ENCODE measurements at regions not wholly inside any gene's neighbourhood (a gene's known extent, or its start where the extent isn't known, plus 50 kb on each side); places are given as distances from the start of the nearest gene placed in this dataset.

DNA sequence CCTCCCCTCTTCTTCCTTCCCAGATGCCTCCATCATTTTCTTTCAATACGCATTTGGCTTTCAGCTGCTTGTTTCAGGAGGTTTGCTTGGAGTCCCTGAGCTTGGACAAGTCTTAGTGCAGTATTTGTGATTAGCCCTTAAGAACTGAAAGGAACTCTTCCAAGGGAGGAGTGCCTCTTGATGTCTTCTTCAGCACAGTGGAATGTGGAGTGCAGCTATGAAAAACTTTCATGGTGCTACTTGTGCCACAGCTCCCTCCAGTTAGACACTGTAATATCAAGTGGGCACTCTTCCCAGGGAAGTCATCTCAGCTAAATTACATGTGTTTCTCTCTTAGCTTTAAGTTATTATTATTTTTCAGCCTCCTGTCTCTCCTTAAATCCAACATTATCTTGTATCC, 173.1 kb downstream of the NECTIN3 start:
- H3K4me3 ChIP-seq (ENCODE audit: low read depth, low read length) = no peak overlapping the region
- no peak for DNase-seq (ENCODE audit: low read depth)
- TF ChIP-seq, protein P1, sequence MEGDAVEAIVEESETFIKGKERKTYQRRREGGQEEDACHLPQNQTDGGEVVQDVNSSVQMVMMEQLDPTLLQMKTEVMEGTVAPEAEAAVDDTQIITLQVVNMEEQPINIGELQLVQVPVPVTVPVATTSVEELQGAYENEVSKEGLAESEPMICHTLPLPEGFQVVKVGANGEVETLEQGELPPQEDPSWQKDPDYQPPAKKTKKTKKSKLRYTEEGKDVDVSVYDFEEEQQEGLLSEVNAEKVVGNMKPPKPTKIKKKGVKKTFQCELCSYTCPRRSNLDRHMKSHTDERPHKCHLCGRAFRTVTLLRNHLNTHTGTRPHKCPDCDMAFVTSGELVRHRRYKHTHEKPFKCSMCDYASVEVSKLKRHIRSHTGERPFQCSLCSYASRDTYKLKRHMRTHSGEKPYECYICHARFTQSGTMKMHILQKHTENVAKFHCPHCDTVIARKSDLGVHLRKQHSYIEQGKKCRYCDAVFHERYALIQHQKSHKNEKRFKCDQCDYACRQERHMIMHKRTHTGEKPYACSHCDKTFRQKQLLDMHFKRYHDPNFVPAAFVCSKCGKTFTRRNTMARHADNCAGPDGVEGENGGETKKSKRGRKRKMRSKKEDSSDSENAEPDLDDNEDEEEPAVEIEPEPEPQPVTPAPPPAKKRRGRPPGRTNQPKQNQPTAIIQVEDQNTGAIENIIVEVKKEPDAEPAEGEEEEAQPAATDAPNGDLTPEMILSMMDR (IDR thresholded peaks at IDR 0.05; ENCODE audit: insufficient read depth, low read depth, low read length, missing control alignments) = no peak

- no peak overlapping the region for H3K4me3 ChIP-seq (ENCODE audit: low read depth, low read length)
- no peak for DNase-seq (ENCODE audit: low read depth)
- TF ChIP-seq, protein P1 (IDR thresholded peaks at IDR 0.05; ENCODE audit: insufficient read depth, low read depth, low read length, missing control alignments) = no peak
Observed at GRCh38 chr3:111246967-111247760, 175.5 kb downstream of the NECTIN3 start.

DNA sequence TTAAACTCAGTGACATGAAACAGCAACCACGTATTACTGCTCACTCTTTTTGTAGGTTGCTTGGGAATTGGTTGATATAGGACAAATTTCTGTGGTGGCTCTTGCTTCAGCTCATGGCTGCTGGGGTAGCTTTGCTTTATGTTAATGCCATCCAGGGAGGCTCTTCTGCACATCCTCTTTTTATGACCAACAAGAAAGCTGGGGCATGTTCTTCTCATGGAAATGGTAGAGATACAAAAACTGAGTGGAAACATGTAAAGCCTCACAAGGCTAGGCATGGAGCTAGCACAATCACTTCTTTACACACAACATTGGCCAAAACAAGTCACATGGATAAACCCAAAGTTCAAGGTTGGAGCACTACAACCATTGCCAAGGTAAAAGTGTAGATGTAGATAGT, 176.8 kb downstream of the NECTIN3 start:
- H3K4me3 ChIP-seq (ENCODE audit: low read depth, low read length) = no peak overlapping the region
- TF ChIP-seq, protein P1 (IDR thresholded peaks at IDR 0.05; ENCODE audit: insufficient read depth, low read depth, low read length, missing control alignments) = no peak

GRCh38 chr3:111249421-111249820, 177.8 kb downstream of the NECTIN3 start:
- TF ChIP-seq, protein P1 (IDR thresholded peaks at IDR 0.05; ENCODE audit: insufficient read depth, low read depth, low read length, missing control alignments) = no peak
- H3K4me3 ChIP-seq (ENCODE audit: low read depth, low read length) = no peak overlapping the region
- DNase-seq (ENCODE audit: low read depth) = no peak

More for the DNA sequence above, 176.8 kb downstream of the NECTIN3 start:
- no peak for DNase-seq (ENCODE audit: low read depth)

DNA sequence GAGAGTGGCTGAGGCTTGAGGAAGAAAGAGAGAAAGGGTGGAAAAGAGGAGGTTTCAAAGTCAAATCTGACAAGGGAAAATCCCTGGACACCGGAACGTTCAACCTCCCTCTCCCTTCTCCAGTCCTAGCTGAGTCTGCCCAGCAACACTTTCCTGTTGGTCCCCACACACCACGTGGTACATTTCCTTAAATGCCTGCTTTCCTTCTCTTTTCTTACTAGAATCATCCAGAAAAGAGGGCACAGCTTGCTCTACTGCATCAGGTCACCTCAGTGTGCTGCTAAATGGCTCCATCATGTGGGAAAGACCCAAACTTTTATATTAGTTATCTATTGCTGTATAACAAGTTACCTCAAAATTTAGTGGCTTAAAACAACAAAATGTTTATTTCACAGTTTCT, 181.2 kb downstream of the NECTIN3 start:
- no peak for DNase-seq (ENCODE audit: low read depth)
- no peak overlapping the region for H3K4me3 ChIP-seq (ENCODE audit: low read depth, low read length)
- TF ChIP-seq, protein P1 (IDR thresholded peaks at IDR 0.05; ENCODE audit: insufficient read depth, low read depth, low read length, missing control alignments) = no peak

DNA sequence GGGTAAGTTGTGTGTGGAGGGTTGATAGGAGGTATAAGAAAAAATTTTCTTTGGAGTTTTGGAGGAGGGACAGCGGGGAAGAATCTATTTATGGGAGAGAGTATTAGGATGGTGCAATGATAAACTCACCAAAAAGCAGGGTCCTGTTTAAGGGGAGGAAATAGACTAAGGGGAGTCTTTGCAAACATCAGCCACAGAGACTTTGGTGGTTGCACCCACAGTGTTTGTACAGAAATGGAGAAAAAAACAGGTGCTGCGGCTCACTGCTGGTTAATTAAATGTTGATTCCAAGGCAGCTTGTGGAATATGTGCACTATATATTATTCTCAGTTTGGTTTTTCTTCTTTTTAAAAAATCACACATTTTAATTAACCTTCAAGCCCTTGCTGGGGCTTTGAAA, 182.1 kb downstream of the NECTIN3 start:
- DNase-seq (ENCODE audit: low read depth) = no peak
- H3K4me3 ChIP-seq (ENCODE audit: low read depth, low read length) = no peak overlapping the region
- TF ChIP-seq, protein P1 (IDR thresholded peaks at IDR 0.05; ENCODE audit: insufficient read depth, low read depth, low read length, missing control alignments) = no peak

DNA sequence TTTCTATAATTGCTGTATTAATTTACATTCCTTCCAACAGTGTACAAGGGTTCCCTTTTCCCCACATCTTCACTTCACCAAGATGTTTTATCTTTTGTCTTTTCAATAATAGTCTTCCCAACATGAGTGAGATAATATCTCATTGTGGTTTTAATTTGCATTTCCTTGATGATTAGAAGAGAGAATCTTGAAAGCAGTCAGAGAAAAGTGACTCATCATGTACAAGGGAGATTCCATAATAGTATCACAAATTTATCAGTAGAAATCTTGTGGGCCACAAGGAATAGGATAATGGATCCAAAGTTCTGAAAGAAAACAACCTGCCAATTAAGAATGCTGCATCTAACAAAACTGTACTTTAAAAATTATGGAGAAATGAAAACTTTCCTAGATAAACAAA, 189.3 kb downstream of the NECTIN3 start:
- TF ChIP-seq, protein P1 (IDR thresholded peaks at IDR 0.05; ENCODE audit: insufficient read depth, low read depth, low read length, missing control alignments) = no peak
- H3K4me3 ChIP-seq (ENCODE audit: low read depth, low read length) = no peak overlapping the region
- no peak for DNase-seq (ENCODE audit: low read depth)
